ENCODE measurements at regions not wholly inside any gene's neighbourhood (a gene's known extent, or its start where the extent isn't known, plus 50 kb on each side); places are given as distances from the start of the nearest gene placed in this dataset.

DNA sequence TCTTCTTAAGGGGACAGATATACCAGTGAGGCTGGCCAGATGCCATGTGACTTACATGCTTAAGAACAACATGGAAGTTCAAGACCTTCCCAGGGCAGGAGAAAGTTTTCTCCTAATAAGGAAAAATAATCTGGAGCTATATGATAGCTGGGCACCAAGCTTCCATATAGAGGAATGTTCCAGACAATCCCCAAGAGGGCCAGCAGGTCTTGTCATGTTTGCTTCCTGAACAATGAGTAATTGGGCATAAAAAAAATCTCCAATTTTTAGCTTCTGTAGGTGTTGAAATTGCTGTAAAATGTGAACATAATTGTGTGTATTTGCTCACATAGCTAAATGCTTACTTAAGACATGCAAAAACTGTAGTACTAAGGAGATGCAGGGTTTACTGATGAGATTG is 809.5 kb upstream of the PIK3C3 start:
- DNase-seq (ENCODE audit: low read depth) = no peak

DNA sequence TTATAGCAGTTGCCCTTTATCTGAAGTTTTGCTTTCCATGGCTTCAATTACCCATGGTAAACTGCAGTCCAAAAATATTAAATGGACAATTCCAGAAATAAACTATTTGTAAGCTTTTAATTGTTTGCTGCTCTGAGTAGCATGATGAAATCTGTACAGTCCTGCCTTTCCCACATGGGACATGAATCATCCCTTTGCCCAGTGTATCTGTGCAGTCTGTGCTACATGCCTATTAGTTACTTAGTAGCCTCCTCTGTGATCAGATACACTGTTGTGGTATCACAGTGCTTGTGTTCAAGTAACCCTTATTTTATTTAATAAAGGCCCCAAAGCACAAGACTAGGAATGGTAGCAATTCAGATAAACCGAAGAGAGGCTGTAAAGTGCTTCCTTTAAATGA is 810.6 kb upstream of the PIK3C3 start:
- peak; percentile 8 for DNase-seq (ENCODE audit: low read depth)

DNA sequence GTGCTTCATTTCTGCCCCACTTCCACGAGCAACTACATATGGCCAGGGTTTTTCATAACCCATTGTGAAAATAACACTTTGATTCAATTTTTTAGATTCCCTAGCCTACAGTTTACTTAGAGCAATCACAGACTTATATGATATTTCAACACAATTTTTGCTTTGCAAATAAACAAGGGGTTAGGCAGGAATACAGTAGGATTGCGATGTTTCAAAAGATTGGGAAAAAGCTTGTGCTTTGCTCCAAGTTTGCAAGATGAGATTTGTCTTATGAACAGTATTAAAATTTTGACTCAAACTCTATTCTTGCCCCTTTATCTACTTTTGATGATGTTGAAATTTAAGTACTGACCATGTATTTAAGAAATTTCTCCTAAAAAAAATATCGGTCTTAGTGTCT is 814.5 kb upstream of the PIK3C3 start:
- DNase-seq (ENCODE audit: low read depth) = no peak

DNA sequence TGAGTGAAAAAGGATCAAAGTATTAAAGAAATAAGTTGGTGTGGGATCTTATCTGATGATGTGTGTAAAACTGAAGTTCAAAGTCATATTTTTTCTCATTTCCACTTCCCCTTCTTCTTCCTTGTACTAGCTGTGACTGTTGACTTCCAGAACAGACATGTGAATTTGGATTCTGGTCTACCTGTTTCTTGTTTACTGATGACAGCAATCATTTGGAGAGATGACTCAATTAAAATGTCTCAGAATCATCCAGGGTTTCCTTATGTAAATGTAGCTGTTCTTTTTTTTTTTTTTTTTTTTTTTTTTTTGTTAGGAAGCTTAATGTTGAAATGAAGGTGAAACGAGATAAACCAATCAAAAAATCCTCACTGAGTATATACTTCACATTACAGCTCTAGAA is 819.9 kb upstream of the PIK3C3 start:
- no peak for DNase-seq (ENCODE audit: low read depth)

DNA sequence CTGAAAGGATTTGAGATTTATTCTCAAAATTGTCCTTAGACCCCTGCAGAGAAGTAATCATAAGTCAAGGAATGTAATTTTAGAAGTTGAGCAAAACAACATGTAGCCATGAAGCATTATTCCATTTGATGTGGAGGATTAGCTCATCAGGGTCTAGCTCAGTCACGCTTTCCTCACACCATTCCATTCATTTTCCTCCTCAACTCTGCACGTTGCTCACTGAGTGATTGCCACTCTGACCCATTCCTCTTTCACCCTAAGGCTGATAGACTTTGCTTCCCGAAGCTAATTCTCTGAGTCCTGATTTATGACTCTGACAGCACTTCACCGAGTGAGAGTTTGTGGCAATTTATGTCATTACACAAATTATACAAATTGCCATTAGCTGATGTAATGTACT is 820.6 kb upstream of the PIK3C3 start:
- DNase-seq (ENCODE audit: low read depth) = no peak

DNA sequence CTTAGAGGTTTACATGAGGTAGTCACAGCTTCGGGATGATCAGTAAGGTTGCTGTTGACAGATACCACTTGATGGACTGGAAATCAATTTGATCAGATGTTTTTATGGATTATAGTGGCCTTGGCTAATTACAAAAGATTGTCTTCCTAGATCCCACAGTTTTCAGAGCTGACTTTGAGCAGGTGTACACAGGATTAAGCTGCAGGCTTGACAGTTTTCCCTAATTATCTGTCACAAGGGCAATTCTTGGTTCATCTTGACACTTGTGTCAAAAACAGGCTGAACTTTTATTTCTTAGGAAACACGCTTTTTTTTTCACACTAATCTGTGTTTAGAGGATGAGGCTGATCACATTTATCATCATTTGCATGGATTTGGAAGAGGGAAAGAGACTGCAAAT is 824.0 kb upstream of the PIK3C3 start:
- DNase-seq (ENCODE audit: low read depth) = no peak

DNA sequence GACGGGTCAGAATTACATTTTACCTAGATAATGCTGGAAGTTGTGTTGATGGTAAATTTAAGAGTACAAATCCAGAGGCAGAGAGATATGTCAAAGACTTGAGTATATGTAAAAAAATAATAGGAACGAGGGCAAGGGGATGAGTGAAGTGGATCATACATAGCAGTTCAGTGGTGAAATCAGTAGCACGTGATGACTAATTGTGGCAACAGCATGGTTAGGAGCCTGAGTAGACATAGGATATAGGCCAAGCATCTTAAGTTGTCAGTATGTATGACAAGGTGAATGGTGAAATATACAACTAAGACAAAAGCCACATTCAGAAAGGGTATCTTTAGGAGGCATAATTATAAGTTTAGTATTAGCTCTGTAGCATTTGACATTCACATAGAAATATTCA is 826.5 kb upstream of the PIK3C3 start:
- no peak for DNase-seq (ENCODE audit: low read depth)

DNA sequence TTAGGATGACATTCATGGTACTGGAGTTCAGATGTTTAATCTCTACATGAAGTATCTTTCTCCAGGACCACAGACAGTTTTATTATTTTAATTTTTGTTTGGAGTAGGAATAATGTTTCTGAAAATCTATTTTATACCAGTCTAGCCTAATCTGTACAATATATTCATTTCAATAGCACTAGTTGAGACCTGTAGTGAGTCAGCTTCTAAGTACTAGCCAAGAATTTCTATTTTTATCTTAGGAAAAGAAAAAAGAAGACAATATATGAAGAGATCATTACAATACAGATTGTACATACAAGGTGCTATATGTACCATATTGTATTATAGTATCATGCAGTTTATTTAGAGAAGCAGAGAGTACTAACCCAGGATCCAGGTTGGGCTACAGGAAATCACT is 826.9 kb upstream of the PIK3C3 start:
- no peak for DNase-seq (ENCODE audit: low read depth)

DNA sequence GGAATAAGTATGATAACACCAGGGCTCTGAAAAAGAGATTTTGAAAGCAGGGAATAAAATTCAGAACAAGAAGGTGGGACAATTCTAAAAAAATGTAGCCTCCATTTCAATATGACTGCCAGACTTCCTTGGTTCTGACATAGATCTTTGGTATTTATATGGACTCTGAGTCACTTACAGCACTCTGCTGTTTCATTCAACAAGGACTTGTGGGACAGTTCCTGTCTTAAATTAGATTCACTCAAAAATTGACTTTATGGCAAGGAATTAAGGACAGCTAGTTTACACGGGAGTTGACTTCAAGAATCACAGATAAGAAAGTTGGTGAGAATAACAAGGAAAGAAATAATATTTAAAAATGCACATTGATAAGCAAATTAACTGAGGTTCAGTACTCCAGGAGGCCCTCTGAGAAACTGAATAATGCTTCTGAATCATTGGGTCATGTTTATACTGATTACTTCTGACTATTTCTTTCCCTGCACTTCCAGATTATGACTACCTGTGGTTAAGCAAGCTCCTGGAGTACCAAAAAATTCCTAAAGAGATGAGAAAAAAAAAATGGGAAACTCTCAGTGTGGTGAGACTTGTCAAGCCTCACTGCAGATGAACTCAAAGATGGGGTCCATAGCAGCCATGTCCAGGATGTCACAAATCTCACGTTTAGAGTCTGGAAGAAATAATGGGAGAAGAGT is 828.3 kb upstream of the PIK3C3 start:
- DNase-seq (ENCODE audit: low read depth) = peak; percentile 18

DNA sequence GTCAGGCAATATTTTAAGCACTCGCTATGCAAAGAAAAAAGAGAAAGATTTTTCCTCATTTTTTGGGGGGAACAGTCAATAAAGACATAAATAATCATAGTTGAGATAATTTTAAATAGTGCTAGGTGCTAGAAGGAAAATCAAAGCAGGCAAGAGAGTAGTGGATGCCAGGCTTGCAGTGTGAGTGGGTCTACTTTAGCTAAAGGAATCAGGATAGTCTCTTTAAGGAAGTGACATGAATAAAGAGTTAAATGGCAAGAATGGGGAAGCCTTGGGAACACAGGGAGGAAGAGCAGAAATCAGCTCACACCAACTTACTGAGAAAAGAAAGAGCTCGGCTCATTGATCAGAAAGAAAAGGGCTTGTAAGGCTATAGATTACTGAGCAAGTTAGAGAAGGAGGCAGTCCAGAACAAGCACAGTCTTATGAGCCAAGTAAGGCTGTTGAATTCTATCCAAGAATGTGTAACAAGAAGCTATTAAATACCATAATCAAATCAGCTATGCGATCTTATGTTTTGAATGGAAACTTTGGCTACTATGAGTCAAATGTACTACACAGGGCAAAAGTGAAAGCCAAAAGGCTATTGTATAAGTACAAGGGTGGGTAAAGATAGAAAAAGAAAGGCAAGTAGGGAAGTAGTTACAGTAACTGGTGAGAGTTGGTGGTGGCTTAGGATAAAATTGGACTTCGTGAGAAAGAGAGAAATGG is 833.8 kb upstream of the PIK3C3 start:
- DNase-seq (ENCODE audit: low read depth) = no peak

DNA sequence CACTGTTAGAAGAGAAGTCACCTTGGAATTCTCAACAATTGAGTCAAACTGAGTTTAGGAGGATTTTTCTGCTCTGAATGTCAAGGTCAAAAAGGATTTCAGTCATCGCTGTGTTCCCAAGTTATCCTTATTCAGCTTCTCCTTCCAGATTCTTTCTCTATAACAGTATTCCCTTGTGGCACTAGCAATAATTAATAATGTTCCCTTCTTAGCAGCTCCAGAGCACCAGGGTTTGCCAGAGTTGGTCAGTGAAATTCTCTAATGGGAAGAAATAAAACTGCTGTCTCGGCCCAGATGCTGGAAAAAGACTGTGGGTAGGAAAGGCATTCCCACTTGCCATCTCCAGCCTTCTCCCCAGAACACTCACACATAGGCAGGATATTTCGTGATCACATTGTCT is 836.0 kb upstream of the PIK3C3 start:
- no peak for DNase-seq (ENCODE audit: low read depth)

DNA sequence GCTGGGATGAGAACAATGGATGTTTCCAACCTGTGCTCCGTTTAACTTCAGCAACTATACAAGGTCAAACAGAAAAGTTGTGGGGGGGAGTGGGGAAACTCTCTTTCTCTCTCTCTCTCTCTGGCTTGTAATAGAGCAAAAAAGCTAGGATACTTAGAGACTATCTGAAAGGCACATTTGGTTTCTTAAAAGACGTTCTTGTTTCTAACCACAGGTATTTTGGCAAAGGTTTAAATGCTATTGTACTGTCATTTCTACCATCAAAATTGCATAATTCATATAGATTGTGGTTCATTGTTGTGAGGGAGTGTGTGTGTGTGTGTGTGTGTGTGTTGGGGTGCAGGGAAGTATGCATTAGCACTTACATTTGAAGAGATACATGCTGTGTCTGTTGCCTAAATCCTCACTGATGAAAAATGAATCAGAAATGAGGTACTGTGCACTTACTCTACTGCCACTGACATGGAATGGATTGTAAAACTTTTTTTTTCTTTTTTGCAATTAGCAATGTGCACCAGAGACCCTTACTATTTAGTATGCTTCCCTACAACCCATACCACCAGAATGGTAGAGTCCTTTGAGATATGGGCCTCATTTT is 841.0 kb upstream of the PIK3C3 start:
- DNase-seq (ENCODE audit: low read depth) = no peak

DNA sequence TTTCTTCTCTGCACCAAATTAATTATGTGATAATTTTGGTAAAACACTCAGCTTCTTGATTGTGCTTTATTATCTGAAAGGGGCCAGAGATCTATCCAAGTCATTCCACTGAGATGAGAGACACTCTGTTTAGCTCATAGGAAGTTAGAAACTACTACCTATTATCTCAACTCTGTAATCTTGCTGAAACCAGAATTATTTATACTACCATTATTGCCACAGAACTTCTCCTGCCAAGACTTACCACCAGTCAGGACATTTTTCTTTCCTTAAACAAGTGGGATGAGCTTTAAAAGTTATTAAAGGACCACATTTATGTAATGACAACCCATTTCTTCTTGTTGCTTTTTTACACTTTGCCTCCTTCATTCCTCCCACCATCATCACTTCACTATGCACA is 855.6 kb upstream of the PIK3C3 start:
- no peak for DNase-seq (ENCODE audit: low read depth)

DNA sequence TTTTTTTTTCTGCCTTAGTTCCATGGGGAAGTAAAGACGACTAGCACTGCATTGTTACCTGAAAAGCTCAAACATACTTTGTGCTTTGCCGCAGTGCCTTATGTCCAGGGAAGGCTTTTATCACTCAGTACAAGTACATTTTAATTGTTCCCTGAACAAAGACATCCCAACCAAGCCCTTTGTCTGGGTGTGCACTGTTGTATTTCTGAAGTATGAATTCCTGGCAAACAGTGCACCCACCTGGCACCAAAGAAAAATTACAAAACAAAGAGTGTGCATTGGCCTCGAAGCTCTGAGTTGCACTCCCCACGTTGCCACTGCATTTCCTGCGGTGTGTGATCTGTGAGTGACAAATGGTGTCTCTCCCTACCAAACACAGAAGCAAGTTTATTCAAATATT is 858.5 kb upstream of the PIK3C3 start:
- peak; percentile 3 for DNase-seq (ENCODE audit: low read depth)

DNA sequence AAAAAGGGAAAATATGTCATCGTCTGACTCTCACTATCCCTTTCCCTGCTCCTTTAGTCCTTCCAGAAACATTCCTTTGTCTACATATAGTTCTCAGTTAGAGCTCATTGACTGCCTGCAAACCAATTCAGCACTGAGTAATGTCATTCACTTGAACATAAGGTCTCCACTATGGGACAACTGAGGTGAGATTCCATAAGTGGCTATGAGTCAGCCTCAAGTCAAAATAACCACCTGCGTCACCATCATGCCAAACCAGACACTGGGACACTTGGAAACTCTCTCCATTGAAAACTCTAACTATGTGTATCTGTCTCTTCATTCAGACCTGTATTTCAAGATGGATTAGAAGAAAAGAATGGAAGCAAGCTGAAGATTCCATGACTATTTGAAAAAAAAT is 878.0 kb upstream of the PIK3C3 start:
- DNase-seq (ENCODE audit: low read depth) = no peak

DNA sequence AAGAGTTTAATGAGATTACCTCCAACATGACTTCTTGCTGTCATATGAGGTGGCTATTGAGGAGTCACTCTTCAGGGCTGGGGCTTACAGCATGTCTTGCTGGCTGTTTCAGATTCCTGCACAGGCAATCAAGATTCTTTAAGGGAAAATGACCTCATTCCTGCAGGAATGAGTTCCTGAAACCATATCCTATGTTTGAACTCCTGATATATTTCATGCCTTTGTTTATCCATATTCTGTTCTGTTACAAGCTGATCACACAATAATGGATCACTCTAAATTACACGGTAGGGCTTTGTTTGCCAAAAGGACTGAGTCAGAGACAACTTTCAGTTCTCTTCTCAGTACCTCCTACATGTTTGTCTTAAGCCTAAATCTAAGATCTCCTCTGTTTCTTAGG is 879.8 kb upstream of the PIK3C3 start:
- no peak for DNase-seq (ENCODE audit: low read depth)

DNA sequence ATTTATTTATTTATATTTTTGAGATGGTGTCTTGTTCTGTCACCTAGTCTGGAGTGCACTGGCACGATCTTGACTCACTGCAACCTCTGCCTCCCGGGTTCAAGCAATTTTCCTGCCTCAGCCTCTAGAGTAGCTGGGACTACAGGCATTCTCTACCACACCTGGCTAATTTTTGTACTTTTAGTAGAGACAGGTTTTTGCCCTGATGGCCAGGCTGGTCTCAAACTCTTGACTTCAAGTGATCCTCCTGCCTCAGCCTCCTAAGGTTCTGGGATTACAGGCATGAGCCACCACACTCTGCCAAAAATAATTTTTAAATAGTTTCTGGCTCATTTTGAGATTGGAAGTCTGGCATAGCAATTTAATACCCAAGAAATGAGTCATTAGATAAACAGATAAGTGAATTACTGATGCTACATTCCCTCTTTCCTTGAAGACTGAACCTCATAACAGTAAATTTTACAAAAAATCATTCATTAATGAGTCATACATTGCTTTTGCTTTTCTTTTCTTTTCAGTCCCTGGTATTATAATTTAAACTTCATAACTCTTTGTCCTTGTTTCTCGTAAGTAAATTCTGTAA is 881.6 kb upstream of the PIK3C3 start:
- DNase-seq (ENCODE audit: low read depth) = peak; percentile 10

DNA sequence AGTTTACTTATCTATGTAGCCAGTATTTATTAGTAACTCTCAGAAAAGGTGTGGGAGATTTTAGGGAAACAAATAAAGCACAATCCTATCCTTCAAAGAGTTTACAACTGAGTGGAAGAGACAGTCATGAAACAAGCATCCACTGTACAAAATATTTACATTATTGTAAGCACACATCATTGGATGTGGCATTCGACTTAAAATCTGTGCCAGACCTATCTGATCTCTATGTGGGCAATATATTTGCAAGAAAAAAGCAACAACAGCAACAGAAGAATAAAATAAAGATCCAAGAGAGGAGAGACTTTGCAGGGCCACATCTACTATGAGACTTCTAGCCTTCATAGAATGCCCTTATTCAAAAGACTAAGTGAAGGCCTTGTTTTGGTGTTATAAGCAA is 882.1 kb upstream of the PIK3C3 start:
- no peak for DNase-seq (ENCODE audit: low read depth)

DNA sequence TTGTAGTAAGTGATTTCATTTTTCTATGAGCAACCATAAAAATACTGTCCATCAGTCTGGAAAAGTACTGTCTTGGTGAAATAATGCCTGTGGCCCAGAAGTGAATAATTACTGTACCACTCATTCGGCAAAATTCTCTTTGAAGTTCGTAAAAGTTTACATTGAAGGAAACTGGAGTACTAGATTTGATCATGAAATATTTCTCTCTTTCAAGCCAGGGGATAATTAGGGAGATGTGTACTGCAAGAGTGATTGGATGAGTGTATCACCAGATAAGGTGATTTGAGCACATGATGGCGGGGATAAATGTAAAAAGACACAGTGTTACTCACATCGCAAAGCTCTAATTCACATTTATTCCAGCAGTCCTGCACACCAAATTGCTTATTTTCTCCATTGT is 883.2 kb upstream of the PIK3C3 start:
- no peak for DNase-seq (ENCODE audit: low read depth)

DNA sequence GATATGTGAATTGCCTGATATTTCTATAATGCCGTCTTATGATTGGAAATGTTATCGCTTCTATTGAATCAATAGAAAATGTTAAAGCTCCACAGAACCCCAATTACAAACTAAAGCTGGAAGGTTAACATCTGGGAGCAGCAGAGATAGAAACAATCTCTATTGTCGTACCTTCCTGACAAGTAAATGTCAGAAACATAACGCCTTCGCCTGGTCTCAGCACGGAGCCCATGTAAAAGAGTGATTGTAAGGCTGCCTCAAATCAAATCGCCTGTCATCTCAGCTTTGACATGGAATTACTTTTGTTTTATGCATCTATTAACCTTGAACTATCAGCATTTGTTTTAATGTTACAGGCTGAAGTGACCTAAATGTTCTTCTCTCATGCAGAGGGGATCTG is 885.9 kb upstream of the PIK3C3 start:
- DNase-seq (ENCODE audit: low read depth) = no peak

DNA sequence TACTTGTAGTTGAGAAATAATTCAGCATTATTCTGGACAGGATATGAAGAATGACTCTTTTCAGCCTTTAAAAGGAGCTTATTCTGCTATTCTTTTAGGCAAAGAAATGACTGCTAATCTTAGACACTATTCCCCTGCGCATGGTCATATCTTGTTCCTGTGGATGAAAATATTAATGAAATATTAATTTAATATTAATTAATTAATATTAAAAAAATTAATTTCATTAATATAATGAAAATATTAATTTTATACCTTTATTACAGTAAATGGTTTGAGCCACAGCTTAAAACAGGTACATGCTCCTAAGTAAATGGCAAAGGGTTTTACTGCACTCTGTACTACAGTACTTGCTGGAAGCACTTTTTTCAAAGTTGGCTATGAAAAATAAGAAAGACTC is 890.1 kb upstream of the PIK3C3 start:
- DNase-seq (ENCODE audit: low read depth) = no peak

DNA sequence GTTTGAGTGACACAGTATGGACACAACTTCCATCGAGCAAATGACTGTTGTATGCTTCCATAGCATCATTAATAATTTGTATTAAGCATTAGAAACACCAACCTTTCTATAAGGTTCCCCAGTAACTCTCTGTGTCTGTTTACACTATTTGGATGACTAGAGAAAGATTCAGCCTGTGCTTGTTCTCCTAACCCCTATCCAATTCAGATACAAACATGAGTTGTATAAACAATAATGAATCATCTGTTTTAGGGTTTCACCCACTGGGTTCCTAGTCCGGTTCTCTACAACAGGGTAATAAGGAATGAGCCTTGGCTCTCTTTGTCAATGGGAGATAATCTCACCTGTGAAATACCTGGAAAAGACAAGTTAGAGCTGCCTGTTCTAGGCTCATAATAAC is 894.1 kb upstream of the PIK3C3 start:
- no peak for DNase-seq (ENCODE audit: low read depth)

DNA sequence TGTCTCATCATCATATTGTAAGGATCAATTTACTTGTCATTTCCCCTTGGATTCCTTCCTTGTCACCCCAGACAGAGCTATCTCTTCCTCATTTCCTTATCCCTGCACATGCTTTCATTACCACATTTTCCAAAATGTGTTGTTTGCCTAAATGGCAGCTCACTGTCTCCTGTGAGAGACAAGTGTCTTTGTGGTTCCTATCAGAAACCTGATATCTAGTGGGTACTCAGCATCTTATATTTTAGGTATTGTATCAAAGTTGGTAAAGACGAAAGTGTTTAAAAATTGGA is 896.0 kb upstream of the PIK3C3 start:
- DNase-seq (ENCODE audit: low read depth) = no peak

Measured in LHCN-M2 (cell line).